HepG2 (cell line): ENCODE measurements at regions not wholly inside any gene's neighbourhood (a gene's known extent, or its start where the extent isn't known, plus 50 kb on each side); places are given as distances from the start of the nearest gene placed in this dataset.

Experiments
- ATAC-seq: fragments of 200-7000 bp; cut with Tn5 transposase; 3 replicates; pipeline ENCODE4 v1.9.1; 2020; ENCODE audit warnings: mild to moderate bottlenecking, moderate library complexity
- BruUV-seq: library from RNA; stranded (reverse); fragments of 400-500 nt; replicated peaks from 2 replicates; lab custom pipeline; 2021; lab: Mats Ljungman, UMichigan
- CTCF ChIA-PET: fragments of 300-600 bp; formaldehyde crosslinking; extraction: SDS; loops from one replicate; lab custom pipeline; 2021; ENCODE audit warnings: low total read pairs, inconsistent platforms, low intra/inter-chr PET ratio; lab: Yijun Ruan, JAX
- POLR2A ChIA-PET: fragments of 350-600 bp; sonication (Branson Sonifier 250); formaldehyde crosslinking; loops from one replicate; lab custom pipeline; 2020; ENCODE audit warnings: antibody characterized with exemption, inconsistent platforms; lab: Yijun Ruan, JAX
- DNase-seq: peaks from one replicate; pipeline ENCODE4 v3.0.0-alpha.2; 2015; ENCODE audit warnings: low spot score
- FAIRE-seq: peaks from 3 replicates; lab custom pipeline; 2011; peaks lifted over from hg19 to GRCh38; lab: Jason Lieb, UNC
- H2AFZ ChIP-seq: one replicate; pipeline ENCODE4 v1.6.1; 2011; ENCODE audit warnings: low read length, inconsistent platforms
- H3K27ac ChIP-seq: fragments of 300-600 bp; 3 replicates; pipeline ENCODE4 v1.8.0; 2011; ENCODE audit warnings: mixed run types, mild to moderate bottlenecking, mixed read lengths, low read length, inconsistent platforms; ENCODE audit not compliant: insufficient read depth; ENCODE audit errors: extremely low read length
- H3K27me3 ChIP-seq, 2 experiments: fragments of 200-600 bp in 1 of 2; 2 replicates in 1 of 2; 3 replicates in 1 of 2; pipeline versions ENCODE4 v1.6.0 to v1.8.0; 2011; ENCODE audit warnings: low read length in 2 of 2, mild to moderate bottlenecking in 2 of 2, moderate library complexity in 2 of 2, inconsistent platforms in 1 of 2; ENCODE audit not compliant: insufficient read depth in 2 of 2, control insufficient read depth in 1 of 2
- H3K36me3 ChIP-seq, 2 experiments: fragments of 200-600 bp in 1 of 2; replicated peaks in 1 of 2; 2 replicates in 1 of 2; 3 replicates in 1 of 2; pipeline versions ENCODE4 v1.5.1 to v1.8.0; 2011; ENCODE audit warnings: low read length in 2 of 2, inconsistent platforms in 1 of 2; ENCODE audit not compliant: insufficient read depth in 2 of 2, control insufficient read depth in 1 of 2
- H3K4me1 ChIP-seq: 2 replicates; pipeline ENCODE4 v1.5.1; 2012; ENCODE audit warnings: low read length, inconsistent platforms; ENCODE audit not compliant: insufficient read depth
- H3K4me2 ChIP-seq: 2 replicates; pipeline ENCODE4 v1.6.0; 2011; ENCODE audit warnings: low read depth, low read length, inconsistent platforms
- H3K4me3 ChIP-seq, 3 experiments: fragments of 200-600 bp in 1 of 3; sonication (generic), shearing (Covaris generic) in 1 of 3; replicated peaks in 1 of 3; 2 replicates each; pipeline ENCODE4 v1.5.1; 2011 to 2016; ENCODE audit warnings: low read length in 3 of 3, inconsistent platforms in 2 of 3, low read depth in 2 of 3, mild to moderate bottlenecking in 2 of 3, control low read depth in 1 of 3, mixed read lengths in 1 of 3; ENCODE audit not compliant: insufficient read depth in 1 of 3
- H3K79me2 ChIP-seq: one replicate; pipeline ENCODE4 v1.6.1; 2011; ENCODE audit warnings: low read length, inconsistent platforms; ENCODE audit not compliant: insufficient read depth
- H3K9ac ChIP-seq: 2 replicates; pipeline ENCODE4 v1.6.0; 2011; ENCODE audit warnings: mild to moderate bottlenecking, low read depth, low read length, inconsistent platforms; ENCODE audit not compliant: insufficient read depth
- H3K9me3 ChIP-seq: 2 replicates; pipeline ENCODE4 v1.5.1; 2012; ENCODE audit warnings: mild to moderate bottlenecking, low read length
- H4K20me1 ChIP-seq: 2 replicates; pipeline ENCODE4 v1.6.0; 2011; ENCODE audit warnings: inconsistent platforms, mild to moderate bottlenecking, low read length, moderate library complexity; ENCODE audit not compliant: insufficient read depth
- ATAD3A ChIP-seq: sonication (generic); formaldehyde crosslinking; IDR thresholded peaks from 2 replicates; pipeline ENCODE4 v1.4.0; 2020; ENCODE audit warnings: missing genetic modification reagents
- ATF3 ChIP-seq: sonication (generic); formaldehyde crosslinking; IDR thresholded peaks from 2 replicates; pipeline ENCODE4 v1.4.0; 2020; ENCODE audit warnings: missing genetic modification reagents
- FOXJ3 ChIP-seq: sonication (generic); formaldehyde crosslinking; IDR thresholded peaks from 2 replicates; pipeline ENCODE4 v1.4.0; 2020; ENCODE audit warnings: missing genetic modification reagents, mild to moderate bottlenecking, borderline replicate concordance
- IRF2 ChIP-seq: IDR thresholded peaks from 2 replicates; pipeline ENCODE4 v1.6.1; 2018; ENCODE audit warnings: missing genetic modification reagents, missing compliant biosample characterization
- MIER2 ChIP-seq: IDR thresholded peaks from 2 replicates; pipeline ENCODE4 v1.6.1; 2016; ENCODE audit warnings: missing biosample characterization, missing genetic modification reagents
- MTA3 ChIP-seq: sonication (generic); formaldehyde crosslinking; IDR thresholded peaks from 2 replicates; pipeline ENCODE4 v1.4.0; 2020; ENCODE audit warnings: missing genetic modification reagents
- PHB2 ChIP-seq: fragments of 450-650 bp; IDR thresholded peaks from 2 replicates; pipeline ENCODE4 v1.6.1; 2018; ENCODE audit not compliant: partially characterized antibody
- RFXANK ChIP-seq: IDR thresholded peaks from 2 replicates; pipeline ENCODE4 v1.6.1; 2016
- TAF1 ChIP-seq: sonication (generic); formaldehyde crosslinking; IDR thresholded peaks from 2 replicates; pipeline ENCODE4 v1.4.0; 2020; ENCODE audit warnings: missing genetic modification reagents
- TOPORS ChIP-seq: sonication (generic); formaldehyde crosslinking; IDR thresholded peaks from 2 replicates; pipeline ENCODE4 v1.8.0; 2023; ENCODE audit warnings: mild to moderate bottlenecking, missing genetic modification reagents
- YEATS4 ChIP-seq: sonication (generic); formaldehyde crosslinking; IDR thresholded peaks from 2 replicates; pipeline ENCODE4 v1.4.0; 2020; ENCODE audit warnings: missing genetic modification reagents, borderline replicate concordance
- ZFP82 ChIP-seq: sonication (generic); formaldehyde crosslinking; IDR thresholded peaks from 2 replicates; pipeline ENCODE4 v1.5.1; 2020; ENCODE audit warnings: mild to moderate bottlenecking, missing genetic modification reagents, borderline replicate concordance
- ZNF446 ChIP-seq: sonication (generic); formaldehyde crosslinking; IDR thresholded peaks from 2 replicates; pipeline ENCODE4 v1.5.0; 2020; ENCODE audit warnings: mild to moderate bottlenecking, missing genetic modification reagents
- ZNF629 ChIP-seq: sonication (generic); formaldehyde crosslinking; conservative IDR thresholded peaks from 2 replicates; pipeline ENCODE4 v1.5.0; 2020; ENCODE audit warnings: missing genetic modification reagents
- ZNF709 ChIP-seq: sonication (generic); formaldehyde crosslinking; IDR thresholded peaks from 2 replicates; pipeline ENCODE4 v1.5.0; 2020; ENCODE audit warnings: mild to moderate bottlenecking, missing genetic modification reagents
- WGBS: methylation state at CpG from one replicate; pipeline ENCODE4 v1.1.6; 2017; ENCODE audit warnings: low lambda C conversion rate; 5-methylcytosine and 5-hydroxymethylcytosine counted together
- in situ Hi-C: cut with HindIII; loops from 2 replicates; pipeline ENCODE4 v1.10.0; 2017; ENCODE audit warnings: low pct_unique_long_range_greater_than_20kb; ENCODE audit not compliant: extremely low pct_ligation_motif_present
- intact Hi-C: fragments of 100-400 bp; cut with micrococcal nuclease; formaldehyde crosslinking; loops from one replicate; pipeline ENCODE4 v1.10.0; 2022; ENCODE audit not compliant: unreplicated experiment
- TF ChIP-seq, protein P1 (sequence below): fragments of 450-650 bp; IDR thresholded peaks from 2 replicates; pipeline ENCODE4 v1.6.1; 2017; ENCODE audit warnings: mild to moderate bottlenecking
- TF ChIP-seq, protein P2 (sequence below): sonication (generic); formaldehyde crosslinking; IDR thresholded peaks from 2 replicates; pipeline ENCODE4 v1.9.0; 2021; ENCODE audit warnings: missing genetic modification reagents, mild to moderate bottlenecking, borderline replicate concordance

DNA sequence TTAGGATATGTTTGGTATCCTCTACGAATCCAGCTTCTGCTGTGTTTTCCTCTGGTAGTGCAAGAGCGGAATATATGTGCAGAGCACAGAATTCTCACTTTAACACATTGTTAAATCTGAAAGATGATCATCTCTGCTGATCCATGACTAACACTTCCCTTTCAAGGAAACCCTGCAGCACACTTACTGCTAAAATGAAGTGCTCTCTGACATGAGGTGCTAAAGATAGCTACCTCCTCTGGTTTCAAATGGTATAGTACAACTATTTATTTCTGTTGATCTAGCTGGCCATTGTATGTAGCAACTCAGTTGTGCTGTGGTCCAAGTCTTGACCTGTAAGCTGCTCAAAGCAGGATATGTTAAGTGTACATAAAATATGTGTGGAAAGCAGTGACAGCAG is 162.4 kb upstream of the FMR1 start (continued):
- TF ChIP-seq RFXANK (CRISPR knock-in tag) (no peak), IRF2 (no peak), ATF3 (CRISPR knock-in tag) (no peak), TAF1 (CRISPR knock-in tag) (no peak), ZNF629 (no peak)

GRCh38 chrX:147757750-147758149 is 154.0 kb upstream of the FMR1 start:
- no peak overlapping the region for H3K4me2 ChIP-seq
- ChIA-PET POLR2A (no interaction called here), CTCF (no interaction called here)
- H3K9me3 ChIP-seq = no peaks in the 10 kb centered on the region
- no peaks in the 10 kb centered on the region for H3K36me3 ChIP-seq
- no peaks in the 10 kb centered on the region for H3K4me1 ChIP-seq
- H3K79me2 ChIP-seq = no peaks in the 10 kb centered on the region
- H3K4me3 ChIP-seq = no peak overlapping the region
- no peak for FAIRE-seq
- in situ Hi-C loops = no loop called here
- H2AFZ ChIP-seq = no peak overlapping the region
- no peak for TF ChIP-seq ZNF709
- no peak for TF ChIP-seq FOXJ3 (CRISPR knock-in tag)
- TF ChIP-seq MTA3 (CRISPR knock-in tag) = no peak
- TF ChIP-seq PHB2 = no peak
- no peak for DNase-seq
- no peak overlapping the region for H3K9ac ChIP-seq
- no peaks in the 10 kb centered on the region for H3K27me3 ChIP-seq
- BruUV-seq = no TSS peak
- no peak for ATAC-seq
- H4K20me1 ChIP-seq = no peaks in the 10 kb centered on the region
- intact Hi-C loops = no loop called here
- H3K27ac ChIP-seq = no peak overlapping the region
- WGBS = 31% methylated on average over 5 of the region's 5 CpGs

DNA sequence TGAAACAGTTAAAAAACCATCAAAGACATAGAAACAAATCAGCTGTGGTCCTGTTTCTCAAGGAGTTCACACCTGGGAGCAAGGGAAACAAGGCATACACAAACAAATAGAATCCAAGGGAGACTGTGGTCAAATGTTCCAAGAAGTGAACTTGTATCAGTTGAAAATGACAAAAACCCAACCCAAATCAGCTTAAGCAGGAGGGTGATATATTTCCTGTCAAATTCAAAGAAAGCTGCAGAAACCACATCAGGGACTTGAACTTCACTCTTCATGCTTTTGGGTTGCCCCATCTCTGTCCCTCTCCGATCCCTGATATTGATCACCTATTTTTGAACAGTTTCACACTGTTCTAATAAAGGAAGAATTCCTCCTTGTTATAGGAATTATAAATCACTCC is 148.6 kb upstream of the FMR1 start:
- BruUV-seq = no TSS peak
- CTCF ChIA-PET = no interaction called here
- H3K4me2 ChIP-seq = no peak overlapping the region
- ATAC-seq (no peak), FAIRE-seq (no peak), DNase-seq (no peak)
- in situ Hi-C loops (no loop called here), intact Hi-C loops (no loop called here)
- POLR2A ChIA-PET = no interaction called here
- no peaks in the 10 kb centered on the region for H3K27me3 ChIP-seq
- no peaks in the 10 kb centered on the region for H3K79me2 ChIP-seq
- H2AFZ ChIP-seq = no peak overlapping the region
- no peak overlapping the region for H3K4me3 ChIP-seq
- H3K9me3 ChIP-seq = no peaks in the 10 kb centered on the region
- H3K4me1 ChIP-seq = no peaks in the 10 kb centered on the region
- WGBS = no CpG with 5 or more reads among the region's 1 CpG
- H3K27ac ChIP-seq = no peak overlapping the region
- no peaks in the 10 kb centered on the region for H3K36me3 ChIP-seq
- no peaks in the 10 kb centered on the region for H4K20me1 ChIP-seq
- H3K9ac ChIP-seq = no peak overlapping the region
- TF ChIP-seq, protein P1, sequence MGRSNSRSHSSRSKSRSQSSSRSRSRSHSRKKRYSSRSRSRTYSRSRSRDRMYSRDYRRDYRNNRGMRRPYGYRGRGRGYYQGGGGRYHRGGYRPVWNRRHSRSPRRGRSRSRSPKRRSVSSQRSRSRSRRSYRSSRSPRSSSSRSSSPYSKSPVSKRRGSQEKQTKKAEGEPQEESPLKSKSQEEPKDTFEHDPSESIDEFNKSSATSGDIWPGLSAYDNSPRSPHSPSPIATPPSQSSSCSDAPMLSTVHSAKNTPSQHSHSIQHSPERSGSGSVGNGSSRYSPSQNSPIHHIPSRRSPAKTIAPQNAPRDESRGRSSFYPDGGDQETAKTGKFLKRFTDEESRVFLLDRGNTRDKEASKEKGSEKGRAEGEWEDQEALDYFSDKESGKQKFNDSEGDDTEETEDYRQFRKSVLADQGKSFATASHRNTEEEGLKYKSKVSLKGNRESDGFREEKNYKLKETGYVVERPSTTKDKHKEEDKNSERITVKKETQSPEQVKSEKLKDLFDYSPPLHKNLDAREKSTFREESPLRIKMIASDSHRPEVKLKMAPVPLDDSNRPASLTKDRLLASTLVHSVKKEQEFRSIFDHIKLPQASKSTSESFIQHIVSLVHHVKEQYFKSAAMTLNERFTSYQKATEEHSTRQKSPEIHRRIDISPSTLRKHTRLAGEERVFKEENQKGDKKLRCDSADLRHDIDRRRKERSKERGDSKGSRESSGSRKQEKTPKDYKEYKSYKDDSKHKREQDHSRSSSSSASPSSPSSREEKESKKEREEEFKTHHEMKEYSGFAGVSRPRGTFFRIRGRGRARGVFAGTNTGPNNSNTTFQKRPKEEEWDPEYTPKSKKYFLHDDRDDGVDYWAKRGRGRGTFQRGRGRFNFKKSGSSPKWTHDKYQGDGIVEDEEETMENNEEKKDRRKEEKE = no peak
- TF ChIP-seq ZFP82 = no peak
- no peak for TF ChIP-seq ZNF446
- TF ChIP-seq MIER2 (CRISPR knock-in tag) = no peak
- no peak for TF ChIP-seq ATAD3A (CRISPR knock-in tag)
- TF ChIP-seq TOPORS (CRISPR knock-in tag) = no peak
- no peak for TF ChIP-seq YEATS4
- TF ChIP-seq, protein P2, sequence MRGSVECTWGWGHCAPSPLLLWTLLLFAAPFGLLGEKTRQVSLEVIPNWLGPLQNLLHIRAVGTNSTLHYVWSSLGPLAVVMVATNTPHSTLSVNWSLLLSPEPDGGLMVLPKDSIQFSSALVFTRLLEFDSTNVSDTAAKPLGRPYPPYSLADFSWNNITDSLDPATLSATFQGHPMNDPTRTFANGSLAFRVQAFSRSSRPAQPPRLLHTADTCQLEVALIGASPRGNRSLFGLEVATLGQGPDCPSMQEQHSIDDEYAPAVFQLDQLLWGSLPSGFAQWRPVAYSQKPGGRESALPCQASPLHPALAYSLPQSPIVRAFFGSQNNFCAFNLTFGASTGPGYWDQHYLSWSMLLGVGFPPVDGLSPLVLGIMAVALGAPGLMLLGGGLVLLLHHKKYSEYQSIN (CRISPR knock-in tag) = no peak
